Effector memory CD8-positive, alpha-beta T cell (primary cell): ENCODE measurements at regions not wholly inside any gene's neighbourhood (a gene's known extent, or its start where the extent isn't known, plus 50 kb on each side); places are given as distances from the start of the nearest gene placed in this dataset.
"Not testable (repeated sequence)": the region's sequence is repeated elsewhere in the genome, so short reads cannot be mapped to it uniquely, and the experiment has no call there.

ENCODE experiments used
- ATAC-seq: fragments of 150-1000 bp; cut with Tn5 transposase; replicated peaks from 2 replicates; pipeline ENCODE4 v1.10.0; 2021; ENCODE audit warnings: mild to moderate bottlenecking, moderate library complexity
- DNase-seq, 3 experiments: peaks; one replicate each; pipeline ENCODE4 v3.0.0; 2021
- H3K27ac Mint-ChIP-seq, 2 donors: one replicate each; pipeline ENCODE4 v1.8.0; 2022; ENCODE audit warnings: mild to moderate bottlenecking in 2 of 2, mixed read lengths in 2 of 2, moderate library complexity in 2 of 2
- H3K27me3 Mint-ChIP-seq, 2 donors: one replicate each; pipeline ENCODE4 v1.8.0; 2022; ENCODE audit warnings: mixed read lengths in 2 of 2
- H3K36me3 Mint-ChIP-seq: one replicate; pipeline ENCODE4 v1.8.0; 2022; ENCODE audit warnings: mild to moderate bottlenecking, moderate library complexity, mixed read lengths; ENCODE audit not compliant: insufficient read depth
- H3K4me1 Mint-ChIP-seq, 2 donors: one replicate each; pipeline ENCODE4 v1.8.0; 2022; ENCODE audit warnings: low read depth in 2 of 2, mixed read lengths in 2 of 2
- H3K4me3 Mint-ChIP-seq, 2 donors: one replicate each; pipeline ENCODE4 v1.8.0; 2022; ENCODE audit warnings: mild to moderate bottlenecking in 2 of 2, mixed read lengths in 2 of 2, moderate library complexity in 2 of 2
- H3K9me3 Mint-ChIP-seq, 2 donors: one replicate each; pipeline ENCODE4 v1.8.0; 2022; ENCODE audit warnings: mixed read lengths in 2 of 2

- no peak overlapping the region for H3K27ac Mint-ChIP-seq
- no peak overlapping the region for H3K4me3 Mint-ChIP-seq
- H3K27me3 Mint-ChIP-seq = no peaks in the 10 kb centered on the region
- no peaks in the 10 kb centered on the region for H3K4me1 Mint-ChIP-seq
- H3K36me3 Mint-ChIP-seq = no peaks in the 10 kb centered on the region
- peaks cover 5 to 8% of the 10 kb centered on the region in 2 donors for H3K9me3 Mint-ChIP-seq
- no peak for ATAC-seq
- no peak for DNase-seq
These were observed 591.7 kb downstream of the CETN3 start for GRCh38 chr5:89817841-89818240.

GRCh38 chr5:89816038-89816437 lies 593.5 kb downstream of the CETN3 start:
- peaks cover 6 to 7% of the 10 kb centered on the region in 2 donors for H3K9me3 Mint-ChIP-seq

GRCh38 chr5:89800735-89801134 lies 608.8 kb downstream of the CETN3 start:
- not testable (repeated sequence) for H3K4me1 Mint-ChIP-seq, H3K9me3 Mint-ChIP-seq, H3K27me3 Mint-ChIP-seq, DNase-seq, H3K4me3 Mint-ChIP-seq, H3K36me3 Mint-ChIP-seq, ATAC-seq, H3K27ac Mint-ChIP-seq

More at GRCh38 chr5:89816038-89816437, 593.5 kb downstream of the CETN3 start:
- no peak overlapping the region for H3K4me3 Mint-ChIP-seq
- H3K36me3 Mint-ChIP-seq = no peaks in the 10 kb centered on the region
- H3K4me1 Mint-ChIP-seq = no peaks in the 10 kb centered on the region
- ATAC-seq = no peak
- H3K27me3 Mint-ChIP-seq = no peaks in the 10 kb centered on the region
- no peak for DNase-seq
- H3K27ac Mint-ChIP-seq = no peak overlapping the region

GRCh38 chr5:89794504-89794903 lies 615.1 kb downstream of the CETN3 start:
- not testable (repeated sequence) for H3K27ac Mint-ChIP-seq, ATAC-seq, H3K4me3 Mint-ChIP-seq, H3K4me1 Mint-ChIP-seq, DNase-seq, H3K27me3 Mint-ChIP-seq, H3K36me3 Mint-ChIP-seq
- H3K9me3 Mint-ChIP-seq = peaks cover 9 to 13% of the 10 kb centered on the region in 2 donors

GRCh38 chr5:89779734-89780133 lies 629.8 kb downstream of the CETN3 start:
- peaks cover 20 to 35% of the 10 kb centered on the region in 2 donors for H3K9me3 Mint-ChIP-seq
- ATAC-seq, H3K27me3 Mint-ChIP-seq, H3K36me3 Mint-ChIP-seq, H3K4me3 Mint-ChIP-seq, H3K27ac Mint-ChIP-seq, H3K4me1 Mint-ChIP-seq, DNase-seq: not testable (repeated sequence)

GRCh38 chr5:89777758-89778157 lies 631.8 kb downstream of the CETN3 start:
- Mint-ChIP-seq H3K4me1 (no peaks in the 10 kb centered on the region), H3K36me3 (peaks cover 3% of the 10 kb centered on the region), H3K9me3 (peaks cover 21 to 35% of the 10 kb centered on the region in 2 donors), H3K27me3 (no peaks in the 10 kb centered on the region), H3K27ac (no peak overlapping the region), H3K4me3 (no peak overlapping the region)
- ATAC-seq (no peak), DNase-seq (no peak)

- Mint-ChIP-seq H3K27ac (no peak overlapping the region), H3K4me3 (no peak overlapping the region), H3K9me3 (peaks cover 6 to 7% of the 10 kb centered on the region in 2 donors), H3K27me3 (no peaks in the 10 kb centered on the region), H3K4me1 (no peaks in the 10 kb centered on the region), H3K36me3 (no peaks in the 10 kb centered on the region)
- no peak for ATAC-seq
- no peak for DNase-seq
These were observed 639.6 kb downstream of the CETN3 start for GRCh38 chr5:89769975-89770374.

GRCh38 chr5:89759802-89760201 lies 649.8 kb downstream of the CETN3 start:
- no peaks in the 10 kb centered on the region for H3K27me3 Mint-ChIP-seq
- no peak overlapping the region for H3K27ac Mint-ChIP-seq

GRCh38 chr5:89758146-89758545 lies 651.4 kb downstream of the CETN3 start:
- Mint-ChIP-seq H3K36me3 (no peaks in the 10 kb centered on the region), H3K4me1 (no peaks in the 10 kb centered on the region), H3K27ac (no peak overlapping the region), H3K27me3 (no peaks in the 10 kb centered on the region), H3K9me3 (peaks cover 2 to 7% of the 10 kb centered on the region in 2 donors), H3K4me3 (no peak overlapping the region)
- ATAC-seq (no peak), DNase-seq (no peak)

More at GRCh38 chr5:89759802-89760201, 649.8 kb downstream of the CETN3 start:
- Mint-ChIP-seq H3K4me3 (no peak overlapping the region), H3K9me3 (peaks cover 2 to 7% of the 10 kb centered on the region in 2 donors), H3K36me3 (no peaks in the 10 kb centered on the region), H3K4me1 (no peaks in the 10 kb centered on the region)
- no peak for DNase-seq
- no peak for ATAC-seq

- no peak for ATAC-seq
- no peaks in the 10 kb centered on the region for H3K27me3 Mint-ChIP-seq
- H3K9me3 Mint-ChIP-seq = peaks cover 2 to 7% of the 10 kb centered on the region in 2 donors
These were observed 652.6 kb downstream of the CETN3 start for GRCh38 chr5:89756955-89757354.

GRCh38 chr5:89755024-89755423 lies 654.5 kb downstream of the CETN3 start:
- no peaks in the 10 kb centered on the region for H3K27me3 Mint-ChIP-seq
- peaks cover 0 to 1% of the 10 kb centered on the region in 2 donors for H3K9me3 Mint-ChIP-seq
- H3K4me3 Mint-ChIP-seq = no peak overlapping the region
- H3K4me1 Mint-ChIP-seq = no peaks in the 10 kb centered on the region
- ATAC-seq = no peak
- H3K27ac Mint-ChIP-seq = no peak overlapping the region
- DNase-seq = no peak
- no peaks in the 10 kb centered on the region for H3K36me3 Mint-ChIP-seq

More at GRCh38 chr5:89756955-89757354, 652.6 kb downstream of the CETN3 start:
- Mint-ChIP-seq H3K36me3 (no peaks in the 10 kb centered on the region), H3K4me3 (no peak overlapping the region), H3K27ac (no peak overlapping the region), H3K4me1 (no peaks in the 10 kb centered on the region)
- DNase-seq = no peak

GRCh38 chr5:89735082-89735481 lies 674.5 kb downstream of the CETN3 start:
- no peak for DNase-seq
- no peaks in the 10 kb centered on the region for H3K36me3 Mint-ChIP-seq
- H3K27ac Mint-ChIP-seq = no peak overlapping the region
- no peak overlapping the region for H3K4me3 Mint-ChIP-seq
- no peaks in the 10 kb centered on the region for H3K4me1 Mint-ChIP-seq
- H3K27me3 Mint-ChIP-seq = no peaks in the 10 kb centered on the region
- peaks cover 0 to 2% of the 10 kb centered on the region in 2 donors for H3K9me3 Mint-ChIP-seq
- no peak for ATAC-seq

GRCh38 chr5:89733772-89734171 lies 675.8 kb downstream of the CETN3 start:
- H3K27me3 Mint-ChIP-seq = no peaks in the 10 kb centered on the region
- H3K4me1 Mint-ChIP-seq = no peaks in the 10 kb centered on the region
- no peak for DNase-seq

GRCh38 chr5:89729623-89730301 lies 679.8 kb downstream of the CETN3 start:
- peaks cover 0 to 3% of the 10 kb centered on the region in 2 donors for H3K9me3 Mint-ChIP-seq
- H3K4me3 Mint-ChIP-seq = no peak overlapping the region
- DNase-seq = no peak
- H3K27me3 Mint-ChIP-seq = no peaks in the 10 kb centered on the region
- no peak for ATAC-seq
- H3K27ac Mint-ChIP-seq = no peak overlapping the region
- H3K36me3 Mint-ChIP-seq = no peaks in the 10 kb centered on the region
- no peaks in the 10 kb centered on the region for H3K4me1 Mint-ChIP-seq

More at GRCh38 chr5:89733772-89734171, 675.8 kb downstream of the CETN3 start:
- no peak for ATAC-seq
- H3K27ac Mint-ChIP-seq = no peak overlapping the region
- H3K36me3 Mint-ChIP-seq = no peaks in the 10 kb centered on the region
- no peak overlapping the region for H3K4me3 Mint-ChIP-seq
- H3K9me3 Mint-ChIP-seq = peaks cover 0 to 3% of the 10 kb centered on the region in 2 donors
